ENCODE measurements at regions not wholly inside any gene's neighbourhood (a gene's known extent, or its start where the extent isn't known, plus 50 kb on each side); places are given as distances from the start of the nearest gene placed in this dataset.
A peak's percentile ranks its signal among the peaks of the same experiment; 100 is the strongest.

GRCh38 chr14:38125481-38126037 is 82.1 kb upstream of the SSTR1 start:
- DNase-seq: peak; percentile 27 to 37

GRCh38 chr14:38127356-38127755 is 80.3 kb upstream of the SSTR1 start:
- no peak for DNase-seq

- DNase-seq: no peak
Observed at GRCh38 chr14:38127784-38128183, 79.9 kb upstream of the SSTR1 start.

- no peak for DNase-seq
Observed at GRCh38 chr14:38128640-38129039, 79.1 kb upstream of the SSTR1 start.

GRCh38 chr14:38129192-38129591 is 78.5 kb upstream of the SSTR1 start:
- DNase-seq: no peak

- no peak for DNase-seq
Observed at GRCh38 chr14:38129705-38130104, 78.0 kb upstream of the SSTR1 start.

- DNase-seq: no peak
Observed at GRCh38 chr14:38134416-38135030, 73.2 kb upstream of the SSTR1 start.

- no peak for DNase-seq
Observed at GRCh38 chr14:38135106-38135867, 72.4 kb upstream of the SSTR1 start.

- no peak for DNase-seq
Observed at GRCh38 chr14:38137005-38137404, 70.7 kb upstream of the SSTR1 start.

GRCh38 chr14:38138473-38139138 is 69.1 kb upstream of the SSTR1 start:
- peak in 1 of 2 experiments; percentile 15 for DNase-seq

GRCh38 chr14:38139926-38140325 is 67.8 kb upstream of the SSTR1 start:
- no peak for DNase-seq

- DNase-seq: no peak
Observed at GRCh38 chr14:38143170-38143569, 64.5 kb upstream of the SSTR1 start.

GRCh38 chr14:38143659-38144505 is 63.8 kb upstream of the SSTR1 start:
- DNase-seq: no peak

GRCh38 chr14:38145142-38145541 is 62.6 kb upstream of the SSTR1 start:
- DNase-seq: no peak

GRCh38 chr14:38150075-38150474 is 57.6 kb upstream of the SSTR1 start:
- DNase-seq: no peak
